ENCODE measurements at regions not wholly inside any gene's neighbourhood (a gene's known extent, or its start where the extent isn't known, plus 50 kb on each side); places are given as distances from the start of the nearest gene placed in this dataset.

- H3K9ac ChIP-seq (replicated peaks in 1 of 4; ENCODE audit: extremely low read depth in 1 of 4, low read depth in 3 of 4, low read length in 3 of 4), result no peak overlapping the region
- H4K20me1 ChIP-seq (replicated peaks in 1 of 2; ENCODE audit: control insufficient read depth in 1 of 2, insufficient read depth in 2 of 2, low read length in 2 of 2), result no peaks in the 10 kb centered on the region
- no peak overlapping the region for H3K4me2 ChIP-seq (ENCODE audit: insufficient read depth in 1 of 2, low read depth in 2 of 2, low read length in 2 of 2)
- H3K4me3 ChIP-seq (ENCODE audit: extremely low read depth in 1 of 4, insufficient read depth in 2 of 4, low read depth in 3 of 4, low read length in 4 of 4), result no peak overlapping the region
- H3K56ac ChIP-seq (replicated peaks; ENCODE audit: insufficient read length, low read depth, low read length), result no peak overlapping the region
- no peak overlapping the region for H3K18ac ChIP-seq (ENCODE audit: extremely low read depth, low read length)
- H3K4me1 ChIP-seq (replicated peaks in 1 of 4; ENCODE audit: control insufficient read depth in 3 of 4, insufficient read depth in 4 of 4, low read length in 3 of 4), result peaks cover 0 to 6% (median 1%) of the 10 kb centered on the region in 4 experiments; a peak in 2 of 7 replicates
- no peak overlapping the region for H3K23ac ChIP-seq (ENCODE audit: insufficient read length)
- no peaks in the 10 kb centered on the region for H3K79me1 ChIP-seq (ENCODE audit: low read depth, low read length)
- H2BK120ac ChIP-seq (replicated peaks; ENCODE audit: low read depth, low read length), result no peak overlapping the region
- H3K27ac ChIP-seq (ENCODE audit: low read depth, low read length), result no peak overlapping the region
- ChIA-PET POLR2A (ENCODE audit: partially characterized antibody) (no interaction called here), CTCF (ENCODE audit: partially characterized antibody) (interaction anchor here (0.9 to 1.1 kb wide), 2 partner anchors 63 to 107 kb away, joined by 3 read pairs; no protein-coding TSS in a partner anchor)
- H4K91ac ChIP-seq (replicated peaks; ENCODE audit: insufficient read length, low read length), result no peak overlapping the region
- WGBS, 2 experiments (ENCODE audit: extremely low coverage in 1 of 2, insufficient coverage in 1 of 2, insufficient read length in 1 of 2, insufficient replicate concordance in 2 of 2, low coverage in 1 of 2, low lambda C conversion rate in 2 of 2, missing lambda C conversion rate in 1 of 2), result 98% methylated on average over 3 of the region's 3 CpGs; no CpG with 5 or more reads in 1 of the 2 experiments
- no peak for FAIRE-seq
- H2BK12ac ChIP-seq (ENCODE audit: low read depth, low read length), result no peak overlapping the region
- no peak overlapping the region for H2AFZ ChIP-seq (ENCODE audit: low read length)
- no peak overlapping the region for H2AK5ac ChIP-seq (ENCODE audit: low read depth, low read length)
- no peak overlapping the region for H3K4ac ChIP-seq (replicated peaks; ENCODE audit: insufficient read length, low read depth, low read length)
- H3K36me3 ChIP-seq (ENCODE audit: control insufficient read depth in 2 of 4, insufficient read depth in 4 of 4, low read length in 3 of 4), result no peaks in the 10 kb centered on the region
- no peaks in the 10 kb centered on the region for H3K27me3 ChIP-seq (replicated peaks in 1 of 4; ENCODE audit: control insufficient read depth in 3 of 4, extremely low read depth in 1 of 4, insufficient read depth in 3 of 4, low read length in 3 of 4)
- DNase-seq (ENCODE audit: low read depth in 1 of 2, low spot score in 2 of 2), result no peak
- no peaks in the 10 kb centered on the region for H3K23me2 ChIP-seq (ENCODE audit: low read depth, low read length)
- H2BK15ac ChIP-seq (ENCODE audit: low read length), result no peak overlapping the region
- no peaks in the 10 kb centered on the region for H3K9me3 ChIP-seq (ENCODE audit: insufficient read depth in 2 of 2, low read depth in 1 of 2, low read length in 1 of 2)
- no peak overlapping the region for H4K8ac ChIP-seq (ENCODE audit: extremely low read depth, insufficient read depth, low read length)
- no peak overlapping the region for H2BK20ac ChIP-seq (ENCODE audit: low read length)
- H3K14ac ChIP-seq (ENCODE audit: insufficient read length), result no peak overlapping the region
- H4K5ac ChIP-seq (ENCODE audit: insufficient read length, low read depth, low read length), result no peak overlapping the region
- no peaks in the 10 kb centered on the region for H3K79me2 ChIP-seq (ENCODE audit: control insufficient read depth in 1 of 2, insufficient read depth in 2 of 2, low read length in 2 of 2)
- no peak overlapping the region for H2BK5ac ChIP-seq (ENCODE audit: low read depth, low read length)
- no peak for TF ChIP-seq CBX8 (IDR thresholded peaks at IDR 0.05; ENCODE audit: borderline replicate concordance, low read depth, low read length)
- TF ChIP-seq SP2 (IDR thresholded peaks at IDR 0.05; ENCODE audit: low read length), result no peak
These were observed 218.2 kb upstream of the SGO1 start for GRCh38 chr3:20403986-20404740.
